ENCODE measurements at regions not wholly inside any gene's neighbourhood (a gene's known extent, or its start where the extent isn't known, plus 50 kb on each side); places are given as distances from the start of the nearest gene placed in this dataset.

DNA sequence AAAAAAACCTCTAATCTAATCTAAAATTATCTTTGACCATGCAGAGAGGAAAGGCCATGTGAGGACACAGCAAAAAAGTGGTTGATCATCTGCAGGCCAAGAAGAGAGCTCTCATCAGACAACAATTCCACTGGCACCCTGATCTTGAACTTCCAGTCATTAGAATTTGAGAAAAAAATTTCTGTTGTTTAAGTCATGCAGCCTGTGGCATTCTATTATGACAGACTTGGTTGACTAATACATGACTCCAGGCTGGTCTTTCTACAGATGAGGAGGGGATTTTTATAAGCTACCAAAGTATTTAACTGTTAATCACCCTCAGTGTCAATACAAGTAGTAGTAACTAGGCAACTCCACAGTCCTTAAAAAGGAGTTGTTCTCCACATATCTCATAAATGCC, 358.5 kb upstream of the RGMB start:
- DNase-seq: no peak

DNA sequence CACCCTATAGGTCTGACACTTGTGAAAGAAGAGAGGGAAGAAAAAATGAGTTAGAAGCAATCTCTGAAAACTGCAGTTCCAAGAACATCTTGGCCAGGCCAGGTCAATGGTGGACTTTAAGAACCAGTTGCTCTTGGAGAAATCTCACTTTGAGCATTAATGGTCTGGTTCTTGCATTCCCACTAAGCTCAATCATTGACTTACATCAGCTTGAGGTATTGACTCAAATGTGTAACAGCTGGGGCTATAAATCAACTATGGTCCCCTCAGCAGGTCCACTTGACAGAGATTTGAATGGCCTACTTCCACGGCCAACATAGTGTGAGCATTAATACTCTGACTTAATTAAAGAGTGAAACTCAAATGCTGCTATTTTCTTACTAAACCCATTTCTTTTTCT, 357.8 kb upstream of the RGMB start:
- no peak for DNase-seq

GRCh38 chr5:98416541-98416940, 356.9 kb upstream of the RGMB start:
- DNase-seq: no peak

GRCh38 chr5:98419825-98420224, 353.6 kb upstream of the RGMB start:
- DNase-seq: no peak

GRCh38 chr5:98424681-98425450, 348.6 kb upstream of the RGMB start:
- no peak for DNase-seq

DNA sequence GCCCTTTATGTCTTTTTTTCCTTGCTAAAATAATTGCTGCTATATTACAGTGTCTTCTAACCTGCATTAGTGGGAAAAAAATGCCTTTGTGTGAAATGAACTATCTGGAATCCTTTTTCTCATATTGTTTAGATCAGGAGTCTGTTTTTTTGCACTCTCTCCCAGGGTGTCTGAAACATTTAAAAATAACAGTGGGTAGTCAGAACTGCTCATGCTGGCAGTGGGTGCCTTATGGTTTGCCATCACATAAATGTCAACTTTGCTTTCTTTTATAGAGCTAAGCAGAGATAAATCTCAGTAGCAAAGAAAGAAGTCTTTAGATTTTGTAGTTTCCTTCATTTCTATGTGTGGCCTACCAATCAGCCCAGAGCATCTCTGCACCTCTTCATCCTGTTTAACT, 347.8 kb upstream of the RGMB start:
- no peak for DNase-seq

- no peak for DNase-seq
Observed at GRCh38 chr5:98428806-98429205, 344.7 kb upstream of the RGMB start.

DNA sequence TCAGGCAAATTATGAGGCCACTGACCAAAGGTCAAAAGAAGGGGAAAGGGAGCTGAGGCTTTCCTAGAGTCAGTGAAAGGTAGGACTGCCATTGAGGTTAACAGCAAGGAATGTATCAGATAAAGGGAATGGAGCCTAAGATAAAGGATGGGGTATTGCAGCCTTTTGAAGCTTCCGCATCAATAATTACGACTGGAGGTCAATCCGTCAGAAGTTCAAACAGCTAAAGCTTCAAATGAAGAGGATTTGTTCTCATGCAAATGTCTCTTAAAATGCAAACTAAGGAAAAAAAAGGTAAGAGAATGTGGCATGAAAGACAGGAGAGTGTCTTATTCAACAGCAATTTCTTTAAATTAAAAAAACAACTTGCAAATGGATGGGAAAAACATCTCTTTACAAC, 341.1 kb upstream of the RGMB start:
- no peak for DNase-seq

DNA sequence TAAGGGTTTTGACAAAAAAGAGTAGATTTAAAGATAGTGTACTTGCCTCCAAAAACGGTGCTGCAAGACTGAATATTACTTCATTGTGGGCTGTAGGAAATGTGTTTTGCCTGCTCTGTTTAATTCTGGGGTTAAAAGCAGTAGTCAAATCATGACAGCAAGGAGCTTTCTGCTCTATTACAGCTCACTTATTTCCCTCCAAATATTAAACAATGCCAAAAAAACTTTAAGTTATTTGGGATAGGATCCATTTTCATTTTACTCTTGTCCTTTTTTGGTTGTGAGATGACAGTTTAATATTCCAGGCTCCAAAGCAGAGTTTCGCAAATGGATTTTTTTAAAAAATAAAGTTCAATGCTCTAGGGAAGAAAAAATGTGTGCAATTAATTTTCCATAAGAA, 340.4 kb upstream of the RGMB start:
- DNase-seq: no peak

- no peak for DNase-seq
Observed at GRCh38 chr5:98433673-98434072, 339.8 kb upstream of the RGMB start.

DNA sequence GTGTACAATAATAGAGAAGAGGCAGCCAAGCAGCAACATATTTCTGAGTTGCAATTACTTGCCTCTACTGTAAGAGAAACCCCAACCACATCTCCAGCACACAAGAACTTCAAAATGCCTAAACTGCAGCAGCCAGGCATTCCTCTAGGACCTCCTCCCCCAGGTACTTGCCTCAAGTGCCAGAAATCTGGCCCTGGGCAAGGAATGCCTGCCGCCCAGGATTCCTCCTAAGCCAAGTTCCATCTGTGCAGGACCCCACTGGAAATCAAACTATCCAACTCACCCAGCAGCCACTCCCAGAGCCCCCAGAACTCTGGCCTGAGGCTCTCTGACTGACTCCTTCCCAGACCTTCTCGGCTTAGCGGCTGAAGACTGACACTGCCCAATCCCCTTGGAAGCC, 336.8 kb upstream of the RGMB start:
- no peak for DNase-seq

DNA sequence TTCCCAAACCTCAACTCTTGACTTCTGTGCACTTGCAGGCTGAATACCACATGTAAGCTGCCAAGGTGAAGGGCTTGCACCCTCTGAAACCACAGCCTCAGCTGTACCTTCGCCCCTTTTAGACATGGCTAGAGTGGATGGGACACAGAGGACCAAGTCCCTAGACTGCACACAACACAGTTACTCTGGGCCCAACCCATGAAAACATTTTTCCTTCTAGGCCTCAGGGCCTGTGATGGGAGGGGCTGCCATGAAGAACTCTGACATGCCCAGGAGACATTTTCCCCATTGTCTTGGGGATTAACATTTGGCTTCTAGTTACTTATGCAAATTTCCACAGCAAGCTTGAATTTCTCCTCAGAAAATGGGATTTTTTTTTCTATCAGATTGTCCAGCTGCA, 331.0 kb upstream of the RGMB start:
- no peak for DNase-seq

GRCh38 chr5:98443881-98444280, 329.6 kb upstream of the RGMB start:
- no peak for DNase-seq

- no peak for DNase-seq
Observed at GRCh38 chr5:98453296-98453695, 320.2 kb upstream of the RGMB start.

GRCh38 chr5:98454407-98454806, 319.1 kb upstream of the RGMB start:
- DNase-seq: no peak

GRCh38 chr5:98454904-98455303, 318.6 kb upstream of the RGMB start:
- DNase-seq: no peak

DNA sequence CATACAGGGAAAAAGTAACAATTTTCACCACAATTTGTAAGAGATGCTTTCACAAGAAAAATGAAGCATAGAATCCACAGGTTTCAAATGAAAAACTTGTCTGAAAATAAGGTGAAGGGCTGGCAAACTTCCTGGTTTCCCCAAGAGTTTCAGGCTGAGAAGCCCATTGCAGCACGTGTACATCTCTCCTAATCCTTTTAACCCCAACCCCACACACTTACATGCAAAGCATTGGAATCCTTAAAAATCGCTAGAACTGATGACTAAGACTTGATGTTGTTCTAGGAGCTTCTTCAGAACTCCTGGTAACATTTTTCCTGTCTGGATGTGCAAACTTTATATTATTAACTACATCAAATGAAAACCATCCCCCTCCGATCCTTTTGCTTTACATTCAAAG, 317.8 kb upstream of the RGMB start:
- DNase-seq: no peak

DNA sequence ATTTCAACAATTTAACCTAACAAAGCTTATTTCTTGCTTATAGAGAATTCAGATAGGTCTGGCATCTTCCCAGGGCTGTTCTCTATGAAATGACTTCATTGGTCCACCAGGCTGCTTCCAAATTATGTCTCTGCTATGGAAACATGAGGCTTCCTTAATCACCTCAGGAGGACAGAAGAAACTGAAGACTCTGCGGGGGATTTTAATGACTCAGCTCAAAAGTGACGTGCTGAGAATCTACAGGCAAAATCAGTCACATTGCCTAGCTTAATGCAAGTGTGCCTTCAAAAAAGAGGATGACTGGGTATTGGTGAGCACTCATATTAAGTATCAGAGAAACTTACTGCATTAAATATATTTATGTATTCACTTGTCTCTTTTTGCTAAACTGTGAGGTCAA, 315.5 kb upstream of the RGMB start:
- no peak for DNase-seq

DNA sequence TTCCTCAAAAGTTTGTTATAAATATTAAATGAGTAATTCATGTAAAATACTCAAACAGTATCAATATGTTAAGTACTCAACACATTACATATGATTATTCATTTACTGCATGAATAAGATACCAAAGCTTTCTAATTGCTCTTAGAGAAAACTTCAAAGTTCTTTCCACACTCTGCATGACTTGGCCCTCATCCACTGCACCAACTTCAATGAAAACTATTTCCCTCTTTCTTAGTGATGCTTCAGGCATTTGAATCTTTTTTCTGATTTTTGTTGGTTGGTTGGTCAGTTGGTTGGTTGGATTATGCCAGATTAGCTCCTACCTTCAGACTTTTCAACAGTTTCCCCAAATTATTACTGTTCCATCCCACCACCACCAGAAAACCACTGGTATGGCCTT, 314.7 kb upstream of the RGMB start:
- no peak for DNase-seq

DNA sequence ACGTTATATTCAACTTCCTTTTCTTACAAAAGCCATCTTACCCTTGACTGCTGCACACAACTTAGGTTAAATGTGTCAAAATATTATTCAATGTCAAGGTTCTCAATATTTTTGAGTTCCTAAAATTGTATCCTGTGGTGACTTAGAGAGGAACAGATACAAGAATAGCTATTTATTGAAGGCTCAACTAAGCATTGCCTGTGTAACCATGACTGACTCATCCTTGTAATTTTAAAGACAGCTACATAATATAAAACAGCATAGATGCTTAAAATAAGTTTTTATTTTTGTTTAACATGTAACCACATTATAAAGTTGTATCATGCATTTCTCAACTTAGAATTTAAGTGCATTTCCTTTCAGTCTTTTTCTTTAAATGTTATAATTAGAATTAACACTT, 312.9 kb upstream of the RGMB start:
- no peak for DNase-seq

GRCh38 chr5:98461485-98461884, 312.0 kb upstream of the RGMB start:
- DNase-seq: no peak

- no peak for DNase-seq
Observed at GRCh38 chr5:98463222-98463621, 310.2 kb upstream of the RGMB start.

- DNase-seq: no peak
Observed at GRCh38 chr5:98463676-98464075, 309.8 kb upstream of the RGMB start.

DNA sequence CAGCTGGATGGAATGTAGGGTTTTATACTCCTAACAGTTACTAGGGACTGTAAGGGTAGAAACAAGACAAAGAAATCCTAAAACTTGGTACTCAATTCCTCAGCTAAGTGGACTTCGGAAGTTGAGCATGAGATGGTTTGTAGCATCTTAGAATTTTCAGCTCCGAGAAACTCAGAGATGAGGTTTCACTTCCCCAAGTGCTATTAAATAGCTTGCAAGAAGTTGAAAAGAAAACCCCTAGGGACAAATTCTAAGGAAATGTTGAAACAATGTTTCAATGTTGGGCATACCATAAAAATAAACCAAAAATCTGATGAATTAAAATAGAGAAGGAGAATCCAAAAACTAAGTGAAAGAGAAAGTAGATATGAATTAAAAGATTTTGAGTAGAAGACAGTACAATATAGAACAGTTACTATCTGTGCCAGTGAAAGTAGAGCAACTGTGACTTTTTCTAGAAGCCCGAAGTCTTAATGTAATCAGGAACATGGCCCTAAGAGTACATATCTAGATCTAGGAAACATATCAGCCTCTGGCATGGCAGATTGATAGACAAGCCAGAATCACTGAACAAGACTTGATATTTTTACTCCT, 308.6 kb upstream of the RGMB start:
- DNase-seq: no peak

GRCh38 chr5:98468188-98468869, 305.1 kb upstream of the RGMB start:
- DNase-seq: no peak

Data from NCI-H2171 treated with DMSO at 0.1 percent for 48 hours (cell line).